H1 (cell line): ENCODE measurements at regions not wholly inside any gene's neighbourhood (a gene's known extent, or its start where the extent isn't known, plus 50 kb on each side); places are given as distances from the start of the nearest gene placed in this dataset.

Experiments used
- CEBPB ChIP-seq: IDR thresholded peaks from 2 replicates; pipeline ENCODE4 v1.6.1; 2012; ENCODE audit warnings: low read depth, low read length
- E2F6 ChIP-seq: IDR thresholded peaks from 2 replicates; pipeline ENCODE4 v1.6.1; 2012; ENCODE audit warnings: inconsistent platforms
- FOSL1 ChIP-seq: IDR thresholded peaks from 2 replicates; pipeline ENCODE4 v1.6.1; 2011; ENCODE audit warnings: mild to moderate bottlenecking, low read depth, low read length, moderate library complexity; ENCODE audit not compliant: insufficient read depth
- GABPA ChIP-seq: IDR thresholded peaks from 2 replicates; pipeline ENCODE4 v1.6.1; 2011; ENCODE audit warnings: mild to moderate bottlenecking, low read length, moderate library complexity, borderline replicate concordance; ENCODE audit not compliant: insufficient read depth
- RXRA ChIP-seq: IDR thresholded peaks from 2 replicates; pipeline ENCODE4 v1.6.1; 2011; ENCODE audit warnings: low read depth, mild to moderate bottlenecking, low read length, moderate library complexity; ENCODE audit not compliant: insufficient read depth

DNA sequence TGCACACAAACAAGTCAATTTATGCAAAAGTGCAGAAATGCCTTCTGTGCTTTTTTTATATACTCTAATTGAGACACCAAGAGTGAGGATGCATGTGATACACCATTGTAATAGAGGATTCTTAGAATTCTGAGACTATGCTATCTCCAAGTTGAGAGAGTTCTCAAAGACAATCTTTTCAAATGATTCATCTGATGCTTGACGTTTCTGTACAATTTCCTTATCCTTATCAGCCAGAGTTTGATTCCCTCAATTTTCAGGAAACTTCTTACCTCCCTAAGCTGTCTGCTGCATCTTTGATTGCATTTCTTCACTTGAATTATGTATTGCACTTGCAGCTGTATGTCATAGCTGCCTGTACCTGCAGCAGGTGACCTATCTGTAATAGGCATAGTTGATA is 211.3 kb upstream of the SPAG17 start (continued):
- no peak for TF ChIP-seq E2F6
- no peak for TF ChIP-seq GABPA
- no peak for TF ChIP-seq FOSL1
- TF ChIP-seq CEBPB = no peak
- TF ChIP-seq RXRA = no peak
